HG03064 (cell line): ENCODE measurements at regions not wholly inside any gene's neighbourhood (a gene's known extent, or its start where the extent isn't known, plus 50 kb on each side); places are given as distances from the start of the nearest gene placed in this dataset.
"Not testable (repeated sequence)": the region's sequence is repeated elsewhere in the genome, so short reads cannot be mapped to it uniquely, and the experiment has no call there.

Experiments used
- ATAC-seq: cut with Tn5 transposase; IDR thresholded peaks from one replicate; pipeline ENCODE4 v1.9.1; 2021; ENCODE audit warnings: low read depth; ENCODE audit not compliant: unreplicated experiment

- ATAC-seq: no peak
These were observed 540.3 kb downstream of the HINT1 start for GRCh38 chr5:130624805-130625204.

GRCh38 chr5:130616161-130616560 is 548.9 kb downstream of the HINT1 start:
- no peak for ATAC-seq

GRCh38 chr5:130605234-130605633 is 559.8 kb downstream of the HINT1 start:
- ATAC-seq: no peak

- not testable (repeated sequence) for ATAC-seq
These were observed 568.4 kb downstream of the HINT1 start for GRCh38 chr5:130596647-130597046.

- ATAC-seq: no peak
These were observed 584.8 kb downstream of the HINT1 start for GRCh38 chr5:130580264-130580663.

- ATAC-seq: no peak
These were observed 586.7 kb downstream of the HINT1 start for GRCh38 chr5:130578354-130578753.

GRCh38 chr5:130571076-130571475 is 594.0 kb downstream of the HINT1 start:
- ATAC-seq: no peak

- ATAC-seq: no peak
These were observed 596.3 kb downstream of the HINT1 start for GRCh38 chr5:130568791-130569190.

GRCh38 chr5:130555429-130555828 is 609.6 kb downstream of the HINT1 start:
- ATAC-seq: no peak

GRCh38 chr5:130550562-130550928 is 614.5 kb downstream of the HINT1 start:
- ATAC-seq: no peak

- ATAC-seq: no peak
These were observed 615.0 kb downstream of the HINT1 start for GRCh38 chr5:130549884-130550561.

- ATAC-seq: no peak
These were observed 618.8 kb downstream of the HINT1 start for GRCh38 chr5:130546211-130546610.

- ATAC-seq: no peak
These were observed 619.8 kb downstream of the HINT1 start for GRCh38 chr5:130545291-130545690.

- ATAC-seq: no peak
These were observed 623.3 kb downstream of the HINT1 start for GRCh38 chr5:130541617-130542221.

- ATAC-seq: no peak
These were observed 628.4 kb downstream of the HINT1 start for GRCh38 chr5:130536691-130537090.

GRCh38 chr5:130532786-130533185 is 628.5 kb downstream of the CHSY3 start:
- no peak for ATAC-seq

- ATAC-seq: no peak
These were observed 625.5 kb downstream of the CHSY3 start for GRCh38 chr5:130529511-130530485.

- no peak for ATAC-seq
These were observed 624.8 kb downstream of the CHSY3 start for GRCh38 chr5:130529111-130529510.

- ATAC-seq: no peak
These were observed 624.2 kb downstream of the CHSY3 start for GRCh38 chr5:130528474-130528873.

- no peak for ATAC-seq
These were observed 622.4 kb downstream of the CHSY3 start for GRCh38 chr5:130526708-130527107.

- ATAC-seq: no peak
These were observed 615.9 kb downstream of the CHSY3 start for GRCh38 chr5:130520211-130520610.
